ENCODE measurements at regions not wholly inside any gene's neighbourhood (a gene's known extent, or its start where the extent isn't known, plus 50 kb on each side); places are given as distances from the start of the nearest gene placed in this dataset.

DNA sequence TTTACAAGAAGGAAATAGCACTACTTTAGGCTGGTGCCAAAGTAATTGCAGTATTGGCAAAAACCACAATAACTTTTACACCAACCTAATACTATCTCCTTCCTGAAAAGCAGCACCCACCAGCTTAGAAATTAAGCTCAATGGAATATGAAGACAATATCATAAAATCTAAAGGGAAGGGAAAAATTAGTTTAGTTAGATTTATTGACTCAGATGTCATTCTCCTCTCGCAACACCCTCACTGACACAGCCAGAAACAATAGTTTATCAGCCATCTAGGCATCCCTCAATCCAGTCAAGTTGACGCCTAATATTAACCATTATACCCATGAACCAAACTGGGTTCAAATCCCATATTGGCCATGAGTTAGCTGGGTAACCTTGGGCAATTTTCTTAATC, 820.4 kb upstream of the EPHA5 start:
- TF ChIP-seq YY1 (IDR thresholded peaks at IDR 0.05; ENCODE audit: low read depth) (no peak), CREB1 (IDR thresholded peaks at IDR 0.05; ENCODE audit: low read depth) (no peak), EP300 (IDR thresholded peaks at IDR 0.05; ENCODE audit: borderline replicate concordance) (no peak), RAD21 (IDR thresholded peaks at IDR 0.05; ENCODE audit: low read depth) (no peak)
- TF ChIP-seq, protein P1, sequence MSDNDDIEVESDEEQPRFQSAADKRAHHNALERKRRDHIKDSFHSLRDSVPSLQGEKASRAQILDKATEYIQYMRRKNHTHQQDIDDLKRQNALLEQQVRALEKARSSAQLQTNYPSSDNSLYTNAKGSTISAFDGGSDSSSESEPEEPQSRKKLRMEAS (IDR thresholded peaks at IDR 0.05): no peak
